ENCODE measurements at regions not wholly inside any gene's neighbourhood (a gene's known extent, or its start where the extent isn't known, plus 50 kb on each side); places are given as distances from the start of the nearest gene placed in this dataset.

DNA sequence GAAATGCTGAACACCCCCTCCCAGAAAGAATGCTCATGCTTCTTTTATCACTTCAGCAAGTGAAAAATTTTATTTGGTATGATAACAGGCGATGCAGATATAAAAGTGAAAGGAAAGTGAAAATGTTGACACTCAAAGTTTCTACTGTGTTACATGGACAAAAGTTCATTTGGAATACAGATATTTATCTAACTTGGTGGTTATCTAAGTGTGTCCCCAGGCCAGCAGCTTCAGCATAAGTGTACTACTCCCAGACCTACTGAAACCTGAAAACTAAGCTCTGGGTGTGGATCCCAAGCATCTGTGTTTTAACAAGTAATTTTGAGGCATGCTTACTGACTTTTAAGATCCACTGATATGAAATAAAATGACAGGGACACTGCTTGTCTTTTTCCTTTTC is 157.1 kb upstream of the BCHE start:
- FAIRE-seq, result no peak
- CTCF ChIA-PET, result no interaction called here
- H3K9me3 ChIP-seq, result no peaks in the 10 kb centered on the region
- POLR2A ChIA-PET, result no interaction called here
- H3K4me2 ChIP-seq, result no peak overlapping the region
- no peak overlapping the region for H3K27ac ChIP-seq
- H3K4me1 ChIP-seq, result no peaks in the 10 kb centered on the region
- WGBS (ENCODE audit: missing lambda C conversion rate), result 56% methylated on average over 1 of the region's 1 CpG
- no peak for TF ChIP-seq CHD2 (IDR thresholded peaks at IDR 0.05; ENCODE audit: low read length, partially characterized antibody)
- TF ChIP-seq BHLHE40 (IDR thresholded peaks at IDR 0.05; ENCODE audit: low read depth, low read length), result no peak
- TF ChIP-seq ZSCAN20 (CRISPR knock-in tag; IDR thresholded peaks at IDR 0.05), result no peak
- no peak for TF ChIP-seq HOXB5 (CRISPR knock-in tag; IDR thresholded peaks at IDR 0.05)
- TF ChIP-seq BCL3 (IDR thresholded peaks at IDR 0.05), result no peak
- TF ChIP-seq HMGXB4 (CRISPR knock-in tag; IDR thresholded peaks at IDR 0.05; ENCODE audit: borderline replicate concordance), result no peak
- no peak for TF ChIP-seq PBX3 (IDR thresholded peaks at IDR 0.05)
- TF ChIP-seq CBX8 (IDR thresholded peaks at IDR 0.05), result no peak
- no peak for TF ChIP-seq JUN (IDR thresholded peaks at IDR 0.05)
- TF ChIP-seq ZC3H11A (IDR thresholded peaks at IDR 0.05), result no peak
- no peak for DNase-seq (ENCODE audit: low read depth in 1 of 2, low spot score in 1 of 2)
- H3K4me3 ChIP-seq, result no peak overlapping the region
- ATAC-seq, result no peak

- ChIA-PET POLR2A (no interaction called here), CTCF (no interaction called here)
- no peaks in the 10 kb centered on the region for H3K9me3 ChIP-seq
- WGBS (ENCODE audit: missing lambda C conversion rate), result 6% methylated on average over 1 of the region's 1 CpG
- DNase-seq (ENCODE audit: low read depth in 1 of 2, low spot score in 1 of 2) (no peak), ATAC-seq (no peak), FAIRE-seq (no peak)
- H3K27ac ChIP-seq, result no peak overlapping the region
- TF ChIP-seq HDAC2 (IDR thresholded peaks at IDR 0.05) (no peak), RFX5 (IDR thresholded peaks at IDR 0.05) (no peak), NFE2L2 (conservative IDR thresholded peaks at IDR 0.05; ENCODE audit: low read length) (no peak), FOXS1 (CRISPR knock-in tag; IDR thresholded peaks at IDR 0.05) (no peak), POLR2AphosphoS2 (conservative IDR thresholded peaks at IDR 0.05; ENCODE audit: low read length) (no peak), EHMT2 (IDR thresholded peaks at IDR 0.05; ENCODE audit: low read depth) (no peak), EHF (CRISPR knock-in tag; IDR thresholded peaks at IDR 0.05) (no peak), HOXB5 (CRISPR knock-in tag; IDR thresholded peaks at IDR 0.05) (no peak), MAZ (IDR thresholded peaks at IDR 0.05; ENCODE audit: borderline replicate concordance, low read depth, low read length) (no peak), RAD21 (conservative IDR thresholded peaks at IDR 0.05 in 1 of 2, IDR thresholded peaks at IDR 0.05 in 1 of 2) (no peak), SREBF2 (IDR thresholded peaks at IDR 0.05) (no peak)
- TF ChIP-seq, protein P1, sequence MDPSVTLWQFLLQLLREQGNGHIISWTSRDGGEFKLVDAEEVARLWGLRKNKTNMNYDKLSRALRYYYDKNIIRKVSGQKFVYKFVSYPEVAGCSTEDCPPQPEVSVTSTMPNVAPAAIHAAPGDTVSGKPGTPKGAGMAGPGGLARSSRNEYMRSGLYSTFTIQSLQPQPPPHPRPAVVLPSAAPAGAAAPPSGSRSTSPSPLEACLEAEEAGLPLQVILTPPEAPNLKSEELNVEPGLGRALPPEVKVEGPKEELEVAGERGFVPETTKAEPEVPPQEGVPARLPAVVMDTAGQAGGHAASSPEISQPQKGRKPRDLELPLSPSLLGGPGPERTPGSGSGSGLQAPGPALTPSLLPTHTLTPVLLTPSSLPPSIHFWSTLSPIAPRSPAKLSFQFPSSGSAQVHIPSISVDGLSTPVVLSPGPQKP (IDR thresholded peaks at IDR 0.05; ENCODE audit: low read depth, low read length), result no peak
- no peak overlapping the region for H3K4me2 ChIP-seq
- no peak overlapping the region for H3K4me3 ChIP-seq
- no peaks in the 10 kb centered on the region for H3K4me1 ChIP-seq
Observed at GRCh38 chr3:165984589-165984988, 147.4 kb upstream of the BCHE start.

- Histone ChIP-seq H3K4me1 (no peaks in the 10 kb centered on the region), H3K9me3 (no peaks in the 10 kb centered on the region), H3K27ac (no peak overlapping the region), H3K4me3 (no peak overlapping the region), H3K4me2 (no peak overlapping the region)
- ATAC-seq, result no peak
- ChIA-PET CTCF (no interaction called here), POLR2A (no interaction called here)
- no peak for DNase-seq (ENCODE audit: low read depth in 1 of 2, low spot score in 1 of 2)
- TF ChIP-seq NFE2L2 (conservative IDR thresholded peaks at IDR 0.05; ENCODE audit: low read length) (no peak), CHD2 (IDR thresholded peaks at IDR 0.05; ENCODE audit: low read length, partially characterized antibody) (no peak), HOXB5 (CRISPR knock-in tag; IDR thresholded peaks at IDR 0.05) (no peak), HOXB13 (CRISPR knock-in tag; IDR thresholded peaks at IDR 0.05; ENCODE audit: low read depth) (no peak), POLR2A (IDR thresholded peaks at IDR 0.05; ENCODE audit: low read length) (no peak), CHD4 (IDR thresholded peaks at IDR 0.05; ENCODE audit: borderline replicate concordance) (no peak), MAFK (IDR thresholded peaks at IDR 0.05; ENCODE audit: partially characterized antibody) (no peak), CBX8 (IDR thresholded peaks at IDR 0.05) (no peak)
- TF ChIP-seq, protein P2, sequence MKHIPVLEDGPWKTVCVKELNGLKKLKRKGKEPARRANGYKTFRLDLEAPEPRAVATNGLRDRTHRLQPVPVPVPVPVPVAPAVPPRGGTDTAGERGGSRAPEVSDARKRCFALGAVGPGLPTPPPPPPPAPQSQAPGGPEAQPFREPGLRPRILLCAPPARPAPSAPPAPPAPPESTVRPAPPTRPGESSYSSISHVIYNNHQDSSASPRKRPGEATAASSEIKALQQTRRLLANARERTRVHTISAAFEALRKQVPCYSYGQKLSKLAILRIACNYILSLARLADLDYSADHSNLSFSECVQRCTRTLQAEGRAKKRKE (CRISPR knock-in tag; IDR thresholded peaks at IDR 0.05; ENCODE audit: low read depth), result no peak
- TF ChIP-seq, protein P3, sequence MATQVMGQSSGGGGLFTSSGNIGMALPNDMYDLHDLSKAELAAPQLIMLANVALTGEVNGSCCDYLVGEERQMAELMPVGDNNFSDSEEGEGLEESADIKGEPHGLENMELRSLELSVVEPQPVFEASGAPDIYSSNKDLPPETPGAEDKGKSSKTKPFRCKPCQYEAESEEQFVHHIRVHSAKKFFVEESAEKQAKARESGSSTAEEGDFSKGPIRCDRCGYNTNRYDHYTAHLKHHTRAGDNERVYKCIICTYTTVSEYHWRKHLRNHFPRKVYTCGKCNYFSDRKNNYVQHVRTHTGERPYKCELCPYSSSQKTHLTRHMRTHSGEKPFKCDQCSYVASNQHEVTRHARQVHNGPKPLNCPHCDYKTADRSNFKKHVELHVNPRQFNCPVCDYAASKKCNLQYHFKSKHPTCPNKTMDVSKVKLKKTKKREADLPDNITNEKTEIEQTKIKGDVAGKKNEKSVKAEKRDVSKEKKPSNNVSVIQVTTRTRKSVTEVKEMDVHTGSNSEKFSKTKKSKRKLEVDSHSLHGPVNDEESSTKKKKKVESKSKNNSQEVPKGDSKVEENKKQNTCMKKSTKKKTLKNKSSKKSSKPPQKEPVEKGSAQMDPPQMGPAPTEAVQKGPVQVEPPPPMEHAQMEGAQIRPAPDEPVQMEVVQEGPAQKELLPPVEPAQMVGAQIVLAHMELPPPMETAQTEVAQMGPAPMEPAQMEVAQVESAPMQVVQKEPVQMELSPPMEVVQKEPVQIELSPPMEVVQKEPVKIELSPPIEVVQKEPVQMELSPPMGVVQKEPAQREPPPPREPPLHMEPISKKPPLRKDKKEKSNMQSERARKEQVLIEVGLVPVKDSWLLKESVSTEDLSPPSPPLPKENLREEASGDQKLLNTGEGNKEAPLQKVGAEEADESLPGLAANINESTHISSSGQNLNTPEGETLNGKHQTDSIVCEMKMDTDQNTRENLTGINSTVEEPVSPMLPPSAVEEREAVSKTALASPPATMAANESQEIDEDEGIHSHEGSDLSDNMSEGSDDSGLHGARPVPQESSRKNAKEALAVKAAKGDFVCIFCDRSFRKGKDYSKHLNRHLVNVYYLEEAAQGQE (IDR thresholded peaks at IDR 0.05), result no peak
- no peak for FAIRE-seq
- 4% methylated on average over 2 of the region's 2 CpGs for WGBS (ENCODE audit: missing lambda C conversion rate)
Observed at GRCh38 chr3:165983284-165983683, 146.1 kb upstream of the BCHE start.
